ENCODE measurements at regions not wholly inside any gene's neighbourhood (a gene's known extent, or its start where the extent isn't known, plus 50 kb on each side); places are given as distances from the start of the nearest gene placed in this dataset.

GRCh38 chr2:43100362-43100882 lies 126.0 kb downstream of the ZFP36L2 start:
- H3K36me3 ChIP-seq (ENCODE audit: low read depth) = no peaks in the 10 kb centered on the region
- CTCF ChIA-PET = interaction anchor here (0.6 kb wide), 1 partner anchor 10 kb away, joined by 4 read pairs; no protein-coding TSS in a partner anchor
- no TSS peak for BruUV-seq (replicated peaks)
- H3K79me2 ChIP-seq (ENCODE audit: low read depth) = no peaks in the 10 kb centered on the region
- H3K4me1 ChIP-seq (replicated peaks; ENCODE audit: insufficient read depth) = no peaks in the 10 kb centered on the region
- no peaks in the 10 kb centered on the region for H3K27me3 ChIP-seq (ENCODE audit: insufficient read depth, low read depth)
- no peaks in the 10 kb centered on the region for H4K20me1 ChIP-seq (ENCODE audit: insufficient read depth)
- H3K9me2 ChIP-seq (ENCODE audit: insufficient read depth) = no peaks in the 10 kb centered on the region
- TF ChIP-seq CTCF (conservative IDR thresholded peaks at IDR 0.05) (no peak), EZH2 (IDR thresholded peaks at IDR 0.05; ENCODE audit: low read depth) (no peak)
- H3K9me3 ChIP-seq (ENCODE audit: insufficient read depth, low read depth) = no peaks in the 10 kb centered on the region
- H2AFZ ChIP-seq = no peak overlapping the region
- H3K4me3 ChIP-seq = no peak overlapping the region
- no peaks in the 10 kb centered on the region for H3F3A ChIP-seq (ENCODE audit: insufficient read depth, low read depth)
- H3K27ac ChIP-seq = no peak overlapping the region
- POLR2A ChIA-PET (ENCODE audit: unreplicated experiment) = no interaction called here
- DNase-seq = no peak
- H3K4me2 ChIP-seq = no peak overlapping the region
- intact Hi-C loops (cut with micrococcal nuclease; ENCODE audit: unreplicated experiment) = no loop called here

GRCh38 chr2:43099797-43100196 lies 126.6 kb downstream of the ZFP36L2 start:
- intact Hi-C loops (cut with micrococcal nuclease; ENCODE audit: unreplicated experiment) = no loop called here
- no peak for DNase-seq
- no peak overlapping the region for H3K4me2 ChIP-seq
- BruUV-seq (replicated peaks) = no TSS peak
- no peaks in the 10 kb centered on the region for H3F3A ChIP-seq (ENCODE audit: insufficient read depth, low read depth)
- no peak overlapping the region for H3K27ac ChIP-seq
- H3K36me3 ChIP-seq (ENCODE audit: low read depth) = no peaks in the 10 kb centered on the region
- CTCF ChIA-PET = no interaction called here
- no peaks in the 10 kb centered on the region for H3K9me3 ChIP-seq (ENCODE audit: insufficient read depth, low read depth)
- no peak for TF ChIP-seq EZH2 (IDR thresholded peaks at IDR 0.05; ENCODE audit: low read depth)
- no peak for TF ChIP-seq CTCF (conservative IDR thresholded peaks at IDR 0.05)
- H3K27me3 ChIP-seq (ENCODE audit: insufficient read depth, low read depth) = no peaks in the 10 kb centered on the region
- H3K4me3 ChIP-seq = no peak overlapping the region
- POLR2A ChIA-PET (ENCODE audit: unreplicated experiment) = no interaction called here
- H3K9me2 ChIP-seq (ENCODE audit: insufficient read depth) = no peaks in the 10 kb centered on the region
- no peaks in the 10 kb centered on the region for H4K20me1 ChIP-seq (ENCODE audit: insufficient read depth)
- no peaks in the 10 kb centered on the region for H3K79me2 ChIP-seq (ENCODE audit: low read depth)
- H2AFZ ChIP-seq = no peak overlapping the region
- H3K4me1 ChIP-seq (replicated peaks; ENCODE audit: insufficient read depth) = no peaks in the 10 kb centered on the region

GRCh38 chr2:43098539-43098938 lies 127.9 kb downstream of the ZFP36L2 start:
- Histone ChIP-seq H3K4me2 (no peak overlapping the region), H3K36me3 (ENCODE audit: low read depth) (no peaks in the 10 kb centered on the region), H2AFZ (no peak overlapping the region), H3K27me3 (ENCODE audit: insufficient read depth, low read depth) (no peaks in the 10 kb centered on the region), H3K4me1 (replicated peaks; ENCODE audit: insufficient read depth) (no peaks in the 10 kb centered on the region), H3K27ac (no peak overlapping the region), H3K9me3 (ENCODE audit: insufficient read depth, low read depth) (no peaks in the 10 kb centered on the region), H3K79me2 (ENCODE audit: low read depth) (no peaks in the 10 kb centered on the region), H4K20me1 (ENCODE audit: insufficient read depth) (no peaks in the 10 kb centered on the region), H3F3A (ENCODE audit: insufficient read depth, low read depth) (no peaks in the 10 kb centered on the region), H3K4me3 (no peak overlapping the region), H3K9me2 (ENCODE audit: insufficient read depth) (no peaks in the 10 kb centered on the region)
- ChIA-PET POLR2A (ENCODE audit: unreplicated experiment) (no interaction called here), CTCF (no interaction called here)
- DNase-seq = no peak
- TF ChIP-seq CTCF (conservative IDR thresholded peaks at IDR 0.05) (no peak), EZH2 (IDR thresholded peaks at IDR 0.05; ENCODE audit: low read depth) (no peak)
- no TSS peak for BruUV-seq (replicated peaks)
- intact Hi-C loops (cut with micrococcal nuclease; ENCODE audit: unreplicated experiment) = no loop called here

Data from PC-9 (cell line).